IPS-20b (cell line): ENCODE measurements at regions not wholly inside any gene's neighbourhood (a gene's known extent, or its start where the extent isn't known, plus 50 kb on each side); places are given as distances from the start of the nearest gene placed in this dataset.

Experiments
- H3K27ac ChIP-seq: one replicate; pipeline ENCODE4 v1.5.1; 2013; ENCODE audit warnings: low read length
- H3K27me3 ChIP-seq: 2 replicates; pipeline ENCODE4 v1.6.1; 2013; ENCODE audit warnings: mild to moderate bottlenecking, low read length, inconsistent platforms; ENCODE audit not compliant: insufficient read depth
- H3K36me3 ChIP-seq: 2 replicates; pipeline ENCODE4 v1.6.1; 2013; ENCODE audit warnings: low read depth, mild to moderate bottlenecking, inconsistent platforms, low read length, moderate library complexity; ENCODE audit not compliant: insufficient read depth
- H3K4me1 ChIP-seq: 2 replicates; pipeline ENCODE4 v1.6.1; 2013; ENCODE audit warnings: mild to moderate bottlenecking, control low read depth, inconsistent platforms, low read length, moderate library complexity; ENCODE audit not compliant: insufficient read depth
- H3K4me3 ChIP-seq: 2 replicates; pipeline ENCODE4 v1.5.1; 2013; ENCODE audit warnings: mild to moderate bottlenecking, low read length, inconsistent platforms
- H3K9ac ChIP-seq: 2 replicates; pipeline ENCODE4 v1.6.1; 2013; ENCODE audit warnings: low read depth, mild to moderate bottlenecking, inconsistent platforms, low read length, moderate library complexity
- H3K9me3 ChIP-seq: 2 replicates; pipeline ENCODE4 v1.6.1; 2013; ENCODE audit warnings: mild to moderate bottlenecking, low read depth, low read length, inconsistent platforms; ENCODE audit not compliant: insufficient read depth

- Histone ChIP-seq H3K27ac (no peak overlapping the region), H3K9me3 (no peaks in the 10 kb centered on the region), H3K4me1 (no peaks in the 10 kb centered on the region; the same call in 1 of the 2 replicates), H3K36me3 (no peaks in the 10 kb centered on the region), H3K27me3 (no peaks in the 10 kb centered on the region), H3K9ac (no peak overlapping the region), H3K4me3 (no peak overlapping the region)
Measured at GRCh38 chr14:26984311-26985177, 386.7 kb upstream of the NOVA1 start.

GRCh38 chr14:26987744-26988363 lies 390.0 kb upstream of the NOVA1 start:
- Histone ChIP-seq H3K27me3 (no peaks in the 10 kb centered on the region), H3K4me3 (no peak overlapping the region), H3K9ac (no peak overlapping the region), H3K36me3 (no peaks in the 10 kb centered on the region), H3K27ac (no peak overlapping the region), H3K4me1 (no peaks in the 10 kb centered on the region; the same call in 1 of the 2 replicates), H3K9me3 (no peaks in the 10 kb centered on the region)

GRCh38 chr14:26990946-26991345 lies 393.1 kb upstream of the NOVA1 start:
- Histone ChIP-seq H3K9ac (no peak overlapping the region), H3K4me1 (no peaks in the 10 kb centered on the region; the same call in 1 of the 2 replicates), H3K27ac (no peak overlapping the region), H3K9me3 (no peaks in the 10 kb centered on the region), H3K36me3 (no peaks in the 10 kb centered on the region), H3K4me3 (no peak overlapping the region), H3K27me3 (no peaks in the 10 kb centered on the region)

GRCh38 chr14:26992403-26993115 lies 394.7 kb upstream of the NOVA1 start:
- H3K27me3 ChIP-seq = no peaks in the 10 kb centered on the region
- H3K36me3 ChIP-seq = no peaks in the 10 kb centered on the region
- H3K9ac ChIP-seq = no peak overlapping the region
- no peak overlapping the region for H3K4me3 ChIP-seq
- H3K27ac ChIP-seq = no peak overlapping the region
- no peaks in the 10 kb centered on the region; the same call in 1 of the 2 replicates for H3K4me1 ChIP-seq
- no peaks in the 10 kb centered on the region for H3K9me3 ChIP-seq

- no peaks in the 10 kb centered on the region for H3K36me3 ChIP-seq
- no peaks in the 10 kb centered on the region for H3K27me3 ChIP-seq
- no peak overlapping the region for H3K4me3 ChIP-seq
- no peaks in the 10 kb centered on the region for H3K9me3 ChIP-seq
- no peak overlapping the region for H3K27ac ChIP-seq
- H3K9ac ChIP-seq = no peak overlapping the region
- no peaks in the 10 kb centered on the region for H3K4me1 ChIP-seq
Measured at GRCh38 chr14:26993556-26993955, 395.7 kb upstream of the NOVA1 start.

- Histone ChIP-seq H3K27me3 (no peaks in the 10 kb centered on the region), H3K9me3 (no peaks in the 10 kb centered on the region), H3K27ac (no peak overlapping the region), H3K4me3 (no peak overlapping the region), H3K4me1 (no peaks in the 10 kb centered on the region), H3K9ac (no peak overlapping the region), H3K36me3 (no peaks in the 10 kb centered on the region)
Measured at GRCh38 chr14:26995301-26995700, 397.5 kb upstream of the NOVA1 start.

- H3K4me3 ChIP-seq = no peak overlapping the region
- H3K27me3 ChIP-seq = no peaks in the 10 kb centered on the region
- H3K9me3 ChIP-seq = no peaks in the 10 kb centered on the region
- no peaks in the 10 kb centered on the region for H3K4me1 ChIP-seq
- H3K36me3 ChIP-seq = no peaks in the 10 kb centered on the region
- H3K9ac ChIP-seq = no peak overlapping the region
- no peak overlapping the region for H3K27ac ChIP-seq
Measured at GRCh38 chr14:26996246-26996645, 398.4 kb upstream of the NOVA1 start.

GRCh38 chr14:27002179-27002578 lies 404.3 kb upstream of the NOVA1 start:
- no peak overlapping the region for H3K27ac ChIP-seq
- H3K9ac ChIP-seq = no peak overlapping the region
- H3K27me3 ChIP-seq = no peaks in the 10 kb centered on the region
- no peaks in the 10 kb centered on the region for H3K4me1 ChIP-seq
- H3K36me3 ChIP-seq = no peaks in the 10 kb centered on the region
- H3K4me3 ChIP-seq = no peak overlapping the region
- H3K9me3 ChIP-seq = no peaks in the 10 kb centered on the region

- H3K9ac ChIP-seq = no peak overlapping the region
- H3K27ac ChIP-seq = no peak overlapping the region
- no peaks in the 10 kb centered on the region for H3K27me3 ChIP-seq
- no peaks in the 10 kb centered on the region for H3K4me1 ChIP-seq
- no peaks in the 10 kb centered on the region for H3K9me3 ChIP-seq
- H3K36me3 ChIP-seq = no peaks in the 10 kb centered on the region
- H3K4me3 ChIP-seq = no peak overlapping the region
Measured at GRCh38 chr14:27006570-27006969, 408.7 kb upstream of the NOVA1 start.

GRCh38 chr14:27008187-27008586 lies 410.4 kb upstream of the NOVA1 start:
- H3K9ac ChIP-seq = no peak overlapping the region
- H3K27me3 ChIP-seq = no peaks in the 10 kb centered on the region
- H3K36me3 ChIP-seq = no peaks in the 10 kb centered on the region
- H3K4me3 ChIP-seq = no peak overlapping the region
- H3K4me1 ChIP-seq = no peaks in the 10 kb centered on the region
- H3K27ac ChIP-seq = no peak overlapping the region
- H3K9me3 ChIP-seq = no peaks in the 10 kb centered on the region

- Histone ChIP-seq H3K27ac (no peak overlapping the region), H3K27me3 (no peaks in the 10 kb centered on the region), H3K4me3 (no peak overlapping the region), H3K4me1 (no peaks in the 10 kb centered on the region), H3K36me3 (no peaks in the 10 kb centered on the region), H3K9me3 (no peaks in the 10 kb centered on the region), H3K9ac (no peak overlapping the region)
Measured at GRCh38 chr14:27012641-27013040, 414.8 kb upstream of the NOVA1 start.
